ENCODE measurements at regions not wholly inside any gene's neighbourhood (a gene's known extent, or its start where the extent isn't known, plus 50 kb on each side); places are given as distances from the start of the nearest gene placed in this dataset.

GRCh38 chr1:172809750-172810149 is 150.8 kb downstream of the FASLG start:
- H3K9me3 ChIP-seq (ENCODE audit: control insufficient read depth in 2 of 2, insufficient read depth in 1 of 2, low read length in 1 of 2) = peaks cover 0 to 8% of the 10 kb centered on the region in 2 donors
- no peak overlapping the region for H3K27ac ChIP-seq (ENCODE audit: low read depth in 1 of 2, low read length in 1 of 2)
- H3K36me3 ChIP-seq (ENCODE audit: control insufficient read depth in 2 of 2, insufficient read depth in 2 of 2, low read length in 1 of 2) = no peaks in the 10 kb centered on the region
- H3K4me1 ChIP-seq (ENCODE audit: control insufficient read depth in 2 of 2, insufficient read depth in 2 of 2, low read length in 2 of 2) = no peaks in the 10 kb centered on the region
- no peak for DNase-seq (ENCODE audit: low read depth in 6 of 9, low spot score in 9 of 9)
- no peaks in the 10 kb centered on the region for H3K27me3 ChIP-seq (ENCODE audit: control insufficient read depth in 2 of 2, insufficient read depth in 1 of 2, low read length in 1 of 2)
- WGBS = 100% methylated on average over 1 of the region's 1 CpG
- no peak overlapping the region for H3K4me3 ChIP-seq (ENCODE audit: low read length in 2 of 2)

- no peak for DNase-seq (ENCODE audit: low read depth in 6 of 9, low spot score in 9 of 9)
- no peak overlapping the region for H3K27ac ChIP-seq (ENCODE audit: low read depth in 1 of 2, low read length in 1 of 2)
- no peak overlapping the region for H3K4me3 ChIP-seq (ENCODE audit: low read length in 2 of 2)
- peaks cover 0 to 8% of the 10 kb centered on the region in 2 donors for H3K9me3 ChIP-seq (ENCODE audit: control insufficient read depth in 2 of 2, insufficient read depth in 1 of 2, low read length in 1 of 2)
- no peaks in the 10 kb centered on the region for H3K4me1 ChIP-seq (ENCODE audit: control insufficient read depth in 2 of 2, insufficient read depth in 2 of 2, low read length in 2 of 2)
- H3K36me3 ChIP-seq (ENCODE audit: control insufficient read depth in 2 of 2, insufficient read depth in 2 of 2, low read length in 1 of 2) = no peaks in the 10 kb centered on the region
- H3K27me3 ChIP-seq (ENCODE audit: control insufficient read depth in 2 of 2, insufficient read depth in 1 of 2, low read length in 1 of 2) = no peaks in the 10 kb centered on the region
These were observed 151.7 kb downstream of the FASLG start for GRCh38 chr1:172810480-172811175.

GRCh38 chr1:172811694-172812093 is 152.8 kb downstream of the FASLG start:
- Histone ChIP-seq H3K4me1 (ENCODE audit: control insufficient read depth in 2 of 2, insufficient read depth in 2 of 2, low read length in 2 of 2) (no peaks in the 10 kb centered on the region), H3K27me3 (ENCODE audit: control insufficient read depth in 2 of 2, insufficient read depth in 1 of 2, low read length in 1 of 2) (no peaks in the 10 kb centered on the region), H3K27ac (ENCODE audit: low read depth in 1 of 2, low read length in 1 of 2) (no peak overlapping the region), H3K9me3 (ENCODE audit: control insufficient read depth in 2 of 2, insufficient read depth in 1 of 2, low read length in 1 of 2) (peaks cover 0 to 8% of the 10 kb centered on the region in 2 donors), H3K36me3 (ENCODE audit: control insufficient read depth in 2 of 2, insufficient read depth in 2 of 2, low read length in 1 of 2) (no peaks in the 10 kb centered on the region), H3K4me3 (ENCODE audit: low read length in 2 of 2) (no peak overlapping the region)
- DNase-seq (ENCODE audit: low read depth in 6 of 9, low spot score in 9 of 9) = no peak

- Histone ChIP-seq H3K4me1 (ENCODE audit: control insufficient read depth in 2 of 2, insufficient read depth in 2 of 2, low read length in 2 of 2) (no peaks in the 10 kb centered on the region), H3K4me3 (ENCODE audit: low read length in 2 of 2) (no peak overlapping the region)
- DNase-seq (ENCODE audit: low read depth in 6 of 9, low spot score in 9 of 9) = no peak
These were observed 153.2 kb downstream of the FASLG start for GRCh38 chr1:172812118-172812517.

GRCh38 chr1:172813330-172813729 is 154.4 kb downstream of the FASLG start:
- Histone ChIP-seq H3K9me3 (ENCODE audit: control insufficient read depth in 2 of 2, insufficient read depth in 1 of 2, low read length in 1 of 2) (peaks cover 0 to 8% of the 10 kb centered on the region in 2 donors), H3K4me1 (ENCODE audit: control insufficient read depth in 2 of 2, insufficient read depth in 2 of 2, low read length in 2 of 2) (no peaks in the 10 kb centered on the region), H3K36me3 (ENCODE audit: control insufficient read depth in 2 of 2, insufficient read depth in 2 of 2, low read length in 1 of 2) (no peaks in the 10 kb centered on the region), H3K4me3 (ENCODE audit: low read length in 2 of 2) (no peak overlapping the region), H3K27me3 (ENCODE audit: control insufficient read depth in 2 of 2, insufficient read depth in 1 of 2, low read length in 1 of 2) (no peaks in the 10 kb centered on the region), H3K27ac (ENCODE audit: low read depth in 1 of 2, low read length in 1 of 2) (no peak overlapping the region)
- WGBS = 80% methylated on average over 2 of the region's 2 CpGs
- DNase-seq (ENCODE audit: low read depth in 6 of 9, low spot score in 9 of 9) = no peak

More at GRCh38 chr1:172812118-172812517, 153.2 kb downstream of the FASLG start:
- Histone ChIP-seq H3K27ac (ENCODE audit: low read depth in 1 of 2, low read length in 1 of 2) (no peak overlapping the region), H3K36me3 (ENCODE audit: control insufficient read depth in 2 of 2, insufficient read depth in 2 of 2, low read length in 1 of 2) (no peaks in the 10 kb centered on the region), H3K27me3 (ENCODE audit: control insufficient read depth in 2 of 2, insufficient read depth in 1 of 2, low read length in 1 of 2) (no peaks in the 10 kb centered on the region), H3K9me3 (ENCODE audit: control insufficient read depth in 2 of 2, insufficient read depth in 1 of 2, low read length in 1 of 2) (peaks cover 0 to 8% of the 10 kb centered on the region in 2 donors)

GRCh38 chr1:172814428-172814827 is 155.5 kb downstream of the FASLG start:
- WGBS = 97% methylated on average over 2 of the region's 2 CpGs
- Histone ChIP-seq H3K27me3 (ENCODE audit: control insufficient read depth in 2 of 2, insufficient read depth in 1 of 2, low read length in 1 of 2) (no peaks in the 10 kb centered on the region), H3K27ac (ENCODE audit: low read depth in 1 of 2, low read length in 1 of 2) (no peak overlapping the region), H3K4me3 (ENCODE audit: low read length in 2 of 2) (no peak overlapping the region), H3K36me3 (ENCODE audit: control insufficient read depth in 2 of 2, insufficient read depth in 2 of 2, low read length in 1 of 2) (no peaks in the 10 kb centered on the region), H3K4me1 (ENCODE audit: control insufficient read depth in 2 of 2, insufficient read depth in 2 of 2, low read length in 2 of 2) (peaks cover 0 to 7% of the 10 kb centered on the region in 2 donors), H3K9me3 (ENCODE audit: control insufficient read depth in 2 of 2, insufficient read depth in 1 of 2, low read length in 1 of 2) (peaks cover 0 to 8% of the 10 kb centered on the region in 2 donors)
- DNase-seq (ENCODE audit: low read depth in 6 of 9, low spot score in 9 of 9) = no peak

- DNase-seq (ENCODE audit: low read depth in 6 of 9, low spot score in 9 of 9) = no peak
- Histone ChIP-seq H3K36me3 (ENCODE audit: control insufficient read depth in 2 of 2, insufficient read depth in 2 of 2, low read length in 1 of 2) (no peaks in the 10 kb centered on the region), H3K27ac (ENCODE audit: low read depth in 1 of 2, low read length in 1 of 2) (no peak overlapping the region), H3K4me3 (ENCODE audit: low read length in 2 of 2) (no peak overlapping the region), H3K27me3 (ENCODE audit: control insufficient read depth in 2 of 2, insufficient read depth in 1 of 2, low read length in 1 of 2) (no peaks in the 10 kb centered on the region), H3K4me1 (ENCODE audit: control insufficient read depth in 2 of 2, insufficient read depth in 2 of 2, low read length in 2 of 2) (peaks cover 0 to 11% of the 10 kb centered on the region in 2 donors), H3K9me3 (ENCODE audit: control insufficient read depth in 2 of 2, insufficient read depth in 1 of 2, low read length in 1 of 2) (peaks cover 0 to 8% of the 10 kb centered on the region in 2 donors)
These were observed 156.8 kb downstream of the FASLG start for GRCh38 chr1:172815740-172816139.

GRCh38 chr1:172818841-172819527 is 160.1 kb downstream of the FASLG start:
- 71% methylated on average over 6 of the region's 6 CpGs for WGBS
- no peak overlapping the region for H3K4me3 ChIP-seq (ENCODE audit: low read length in 2 of 2)
- no peaks in the 10 kb centered on the region for H3K27me3 ChIP-seq (ENCODE audit: control insufficient read depth in 2 of 2, insufficient read depth in 1 of 2, low read length in 1 of 2)
- no peaks in the 10 kb centered on the region for H3K36me3 ChIP-seq (ENCODE audit: control insufficient read depth in 2 of 2, insufficient read depth in 2 of 2, low read length in 1 of 2)
- peak in 4 of 9 donors; percentile 11 to 59 (median 26) for DNase-seq (ENCODE audit: low read depth in 6 of 9, low spot score in 9 of 9)
- H3K9me3 ChIP-seq (ENCODE audit: control insufficient read depth in 2 of 2, insufficient read depth in 1 of 2, low read length in 1 of 2) = peaks cover 0 to 6% of the 10 kb centered on the region in 2 donors
- peaks cover 0 to 11% of the 10 kb centered on the region in 2 donors for H3K4me1 ChIP-seq (ENCODE audit: control insufficient read depth in 2 of 2, insufficient read depth in 2 of 2, low read length in 2 of 2)
- peak overlapping the region; percentile 46 to 53 for H3K27ac ChIP-seq (ENCODE audit: low read depth in 1 of 2, low read length in 1 of 2)

GRCh38 chr1:172820475-172821158 is 161.7 kb downstream of the FASLG start:
- Histone ChIP-seq H3K27me3 (ENCODE audit: control insufficient read depth in 2 of 2, insufficient read depth in 1 of 2, low read length in 1 of 2) (no peaks in the 10 kb centered on the region), H3K9me3 (ENCODE audit: control insufficient read depth in 2 of 2, insufficient read depth in 1 of 2, low read length in 1 of 2) (no peaks in the 10 kb centered on the region), H3K4me3 (ENCODE audit: low read length in 2 of 2) (no peak overlapping the region), H3K36me3 (ENCODE audit: control insufficient read depth in 2 of 2, insufficient read depth in 2 of 2, low read length in 1 of 2) (no peaks in the 10 kb centered on the region), H3K27ac (ENCODE audit: low read depth in 1 of 2, low read length in 1 of 2) (no peak overlapping the region), H3K4me1 (ENCODE audit: control insufficient read depth in 2 of 2, insufficient read depth in 2 of 2, low read length in 2 of 2) (peaks cover 0 to 11% of the 10 kb centered on the region in 2 donors)
- no peak for DNase-seq (ENCODE audit: low read depth in 6 of 9, low spot score in 9 of 9)
- WGBS = 97% methylated on average over 4 of the region's 4 CpGs
